Uterus (tissue), 2 donors: ENCODE measurements at regions not wholly inside any gene's neighbourhood (a gene's known extent, or its start where the extent isn't known, plus 50 kb on each side); places are given as distances from the start of the nearest gene placed in this dataset.

Experiments used
- CTCF ChIP-seq, 4 experiments: fragments of 200-600 bp in 2 of 4; fragments of 450-650 bp in 2 of 4; sonication (generic) in 2 of 4; IDR thresholded peaks; one replicate each; pipeline ENCODE4 v1.5.1; 2016 to 2019; ENCODE audit warnings: antibody characterized with exemption in 4 of 4, mild to moderate bottlenecking in 2 of 4, moderate library complexity in 1 of 4
- POLR2A ChIP-seq, 2 donors: fragments of 450-650 bp; IDR thresholded peaks; one replicate each; pipeline ENCODE4 v1.6.1; 2016; ENCODE audit warnings: antibody characterized with exemption in 2 of 2, mild to moderate bottlenecking in 1 of 2, moderate library complexity in 1 of 2

DNA sequence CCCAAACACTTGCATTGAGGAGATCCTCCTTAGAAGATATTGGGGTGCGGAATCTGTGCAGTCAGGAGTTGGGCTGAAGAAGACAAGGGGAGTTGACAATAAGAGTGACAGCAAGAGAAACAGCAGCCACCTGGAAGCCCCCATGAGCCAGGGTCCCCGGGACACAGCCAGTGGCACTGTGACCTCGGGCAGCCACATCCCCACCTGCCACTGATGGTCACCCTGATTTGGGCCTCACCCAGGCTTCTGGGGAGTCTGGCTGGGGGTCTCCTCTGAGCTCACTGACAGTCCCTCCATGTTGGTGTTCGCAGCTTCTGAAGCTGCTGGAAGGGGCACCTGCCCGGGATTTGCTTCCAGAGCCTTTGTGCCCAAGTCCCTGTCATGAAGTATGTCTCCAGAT, 123.5 kb downstream of the TTLL2 start:
- TF ChIP-seq POLR2A (IDR thresholded peaks at IDR 0.05) (no peak), CTCF (IDR thresholded peaks at IDR 0.05) (no peak)
